MV-4-11 (cell line): ENCODE measurements at regions not wholly inside any gene's neighbourhood (a gene's known extent, or its start where the extent isn't known, plus 50 kb on each side); places are given as distances from the start of the nearest gene placed in this dataset.

Experiments
- DNase-seq: peaks from one replicate; lab custom pipeline; 2025; lab: John Stamatoyannopoulos, UW

DNA sequence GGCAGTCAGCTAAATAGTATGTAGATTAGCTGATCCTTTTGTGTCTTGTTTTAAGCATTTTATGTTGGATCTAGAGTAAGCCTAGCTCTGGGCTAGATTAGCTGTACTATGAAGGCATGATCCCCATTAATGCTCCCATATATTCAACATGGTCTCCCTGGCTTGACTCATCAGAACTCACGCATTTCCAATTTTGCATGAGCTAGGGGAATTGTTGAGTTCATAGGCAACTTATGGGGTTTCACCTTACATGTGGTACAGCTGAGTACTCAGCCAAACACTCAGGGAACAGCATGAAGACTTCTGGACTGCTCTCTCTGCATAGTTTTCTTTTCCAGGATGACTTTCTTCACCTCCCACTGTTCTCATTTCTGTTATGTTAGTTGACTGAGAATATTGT, 248.2 kb downstream of the TMX3 start:
- no peak for DNase-seq

DNA sequence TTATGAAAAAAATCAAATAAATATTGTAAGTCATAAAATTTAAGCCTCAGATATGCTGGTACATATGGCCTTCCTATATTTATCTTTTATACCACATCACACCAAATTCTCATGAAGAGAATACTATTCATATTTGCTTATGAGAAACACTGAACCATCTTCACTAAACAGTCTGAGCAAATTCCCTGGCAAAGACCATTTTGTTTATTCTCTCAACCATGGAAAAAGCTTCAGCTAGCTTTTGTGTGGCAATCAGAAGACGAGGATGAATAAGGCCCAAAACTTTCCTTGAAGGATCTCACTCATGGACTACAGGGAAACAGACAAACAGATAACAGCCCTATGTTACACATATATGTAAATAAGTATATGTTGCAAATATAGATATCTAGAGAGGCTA, 252.1 kb downstream of the TMX3 start:
- no peak for DNase-seq

DNA sequence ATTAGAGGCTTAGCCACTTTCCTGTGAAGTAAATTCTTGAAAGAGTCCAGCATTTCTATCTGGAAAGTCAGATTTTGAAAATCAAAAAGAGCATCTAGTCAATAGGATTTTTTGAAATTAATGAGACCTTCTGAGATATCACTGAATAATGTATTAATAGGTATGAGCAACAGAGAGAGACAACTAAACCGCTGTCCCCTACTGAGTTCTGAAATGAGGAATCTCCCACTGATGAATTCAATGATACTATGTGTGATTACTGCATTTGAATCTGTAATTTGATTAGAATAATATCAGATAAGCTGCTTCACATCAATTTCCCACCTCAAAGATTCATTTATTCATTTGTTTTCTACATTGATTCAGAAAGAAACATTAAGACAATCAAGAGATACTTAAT, 252.8 kb downstream of the TMX3 start:
- DNase-seq = no peak

DNA sequence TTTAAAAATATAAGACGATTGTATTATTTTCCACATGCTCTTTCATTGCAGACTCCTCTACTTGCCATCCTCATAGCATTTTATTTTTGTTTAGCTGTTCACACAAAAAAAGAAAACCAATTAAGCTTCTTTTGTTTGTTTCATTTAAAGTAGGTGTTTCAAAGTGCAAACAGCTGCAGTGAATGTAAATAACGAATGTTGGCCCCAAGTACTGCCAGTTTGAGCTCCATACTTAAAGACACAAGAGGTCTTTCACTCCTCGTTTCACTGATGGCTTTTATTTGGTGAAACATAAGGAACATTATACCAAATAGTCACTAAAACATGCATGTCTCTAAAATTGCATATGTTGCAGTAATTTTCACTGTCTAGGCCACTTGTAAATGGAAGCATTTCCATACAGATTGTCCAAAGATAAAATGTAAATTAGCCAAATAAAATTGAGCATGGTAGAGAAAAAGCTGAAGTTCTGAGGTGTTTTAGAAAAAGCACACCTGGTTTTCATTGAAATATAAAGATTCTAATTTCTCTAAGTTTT, 253.4 kb downstream of the TMX3 start:
- DNase-seq = no peak

DNA sequence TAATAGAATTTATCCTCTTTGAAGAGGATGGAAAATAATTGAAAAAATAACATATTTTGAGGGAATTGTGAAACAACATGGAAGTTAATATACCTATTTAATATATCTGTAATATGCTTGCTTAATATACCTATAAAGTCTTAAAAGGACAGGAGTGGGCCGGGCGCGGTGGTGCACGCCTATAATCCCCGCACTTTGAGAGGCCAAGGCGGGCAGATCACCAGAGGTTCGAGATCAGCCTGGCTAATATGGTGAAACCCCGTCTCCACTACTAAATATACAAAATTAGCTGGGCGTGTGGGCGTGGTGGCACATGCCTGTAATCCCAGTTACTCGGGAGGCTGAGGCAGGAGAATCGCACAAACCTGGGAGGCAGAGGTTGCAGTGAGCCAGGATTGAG, 254.9 kb downstream of the TMX3 start:
- DNase-seq = no peak

DNA sequence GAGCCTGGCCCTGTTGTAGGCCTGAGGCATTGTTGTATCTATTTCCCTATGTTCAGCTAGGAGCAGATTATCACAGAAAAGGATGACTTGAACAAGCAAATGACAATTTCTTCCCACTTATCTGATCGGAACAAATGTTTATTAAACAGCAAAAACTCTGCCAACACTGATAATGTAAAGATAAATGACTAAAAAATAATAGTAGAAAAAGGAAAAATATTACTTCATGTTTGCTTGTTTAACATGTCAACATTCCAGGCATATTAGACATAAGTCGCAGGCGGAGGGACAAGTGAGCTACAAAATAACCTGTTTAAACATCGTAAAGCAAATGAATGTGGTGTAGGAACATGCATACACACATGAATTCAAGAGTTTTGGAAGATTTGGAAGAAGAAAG, 257.9 kb downstream of the TMX3 start:
- no peak for DNase-seq

DNA sequence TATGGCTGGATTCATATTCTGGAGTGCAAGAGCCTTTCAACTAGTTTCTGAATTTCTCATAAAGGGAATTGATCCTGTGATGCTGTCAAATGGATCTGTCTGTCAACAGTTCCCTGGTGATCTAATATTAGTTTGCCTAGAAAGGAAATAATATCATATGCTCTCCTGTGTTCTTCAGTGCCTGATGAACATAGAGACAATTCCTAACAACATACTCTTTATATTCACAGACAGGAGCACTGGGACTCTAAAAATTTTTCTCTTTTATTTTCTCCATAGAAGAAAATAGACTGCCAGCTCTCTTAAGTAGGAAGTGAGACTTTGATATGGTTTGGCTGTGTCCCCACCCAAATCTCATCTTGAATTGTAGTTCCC, 259.7 kb downstream of the TMX3 start:
- no peak for DNase-seq

DNA sequence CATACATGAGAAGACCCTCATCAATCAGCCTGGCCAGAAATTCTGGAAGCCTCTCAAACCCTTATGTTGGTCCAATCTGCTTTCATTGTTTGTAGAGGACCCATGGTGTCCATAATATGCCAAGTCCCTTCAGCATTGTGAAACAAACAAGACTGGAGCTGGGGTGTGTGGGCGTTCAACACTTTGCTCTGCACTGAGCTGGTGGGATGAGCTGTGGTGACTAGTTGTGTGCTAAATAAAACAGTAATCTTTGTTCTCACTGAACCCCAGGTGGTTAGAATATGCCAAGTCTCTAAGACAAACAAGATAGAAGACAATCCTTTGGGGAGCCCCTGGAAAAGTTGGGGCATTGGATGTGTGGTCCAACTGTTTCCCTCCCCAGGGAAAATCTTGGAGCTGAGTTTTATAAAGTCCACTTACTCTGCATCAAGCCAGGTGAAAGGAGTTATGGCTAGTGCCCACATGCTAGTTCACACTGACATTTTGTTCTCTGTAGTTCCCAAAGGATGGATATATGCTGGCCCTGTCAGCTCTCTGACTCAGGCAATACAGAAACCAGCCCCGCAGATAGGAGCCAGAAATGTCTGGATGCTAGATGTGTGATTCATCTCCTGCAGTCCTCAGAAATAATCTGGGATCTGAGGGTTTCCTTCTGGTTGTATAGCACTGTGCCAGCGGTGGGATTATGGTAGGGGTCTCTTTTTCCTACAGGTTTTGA, 260.2 kb downstream of the TMX3 start:
- no peak for DNase-seq

DNA sequence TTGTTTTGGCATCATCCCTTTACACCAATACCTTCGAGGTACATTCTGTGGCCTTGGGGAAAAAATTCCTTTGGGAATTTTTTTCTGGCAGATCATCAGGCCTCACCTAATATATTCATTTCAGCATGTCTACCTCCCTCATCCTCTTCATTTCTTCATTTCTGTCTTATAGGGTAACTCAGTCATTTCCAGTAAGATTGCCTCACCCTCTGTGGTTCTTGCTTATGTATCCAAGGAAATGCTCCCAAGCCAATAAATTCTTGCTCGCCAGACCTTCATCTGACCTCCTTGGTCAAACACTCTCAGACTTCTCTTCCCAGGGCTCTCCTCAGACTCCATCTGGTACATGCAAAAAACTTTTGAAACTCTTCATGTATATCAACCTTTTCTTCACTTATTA, 265.6 kb downstream of the TMX3 start:
- no peak for DNase-seq

DNA sequence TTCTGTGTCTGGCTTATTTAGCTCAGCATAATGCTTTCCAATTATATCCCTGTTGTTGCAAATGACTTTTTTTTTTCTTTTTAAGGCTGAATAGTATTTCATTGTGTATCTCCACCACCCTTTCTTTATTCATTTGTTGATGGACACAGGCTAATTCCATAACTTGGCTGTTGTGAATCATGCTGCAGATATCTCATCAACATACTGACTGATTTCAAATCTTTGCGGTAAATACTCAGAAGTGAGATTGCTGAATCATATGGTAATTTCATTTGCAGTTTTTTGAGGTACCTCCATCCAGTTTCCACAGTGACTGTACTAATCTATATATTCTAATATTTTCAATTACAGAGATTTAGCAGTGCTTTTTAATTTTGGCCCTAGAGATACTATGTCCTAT, 266.2 kb downstream of the TMX3 start:
- peak; percentile 10 for DNase-seq

DNA sequence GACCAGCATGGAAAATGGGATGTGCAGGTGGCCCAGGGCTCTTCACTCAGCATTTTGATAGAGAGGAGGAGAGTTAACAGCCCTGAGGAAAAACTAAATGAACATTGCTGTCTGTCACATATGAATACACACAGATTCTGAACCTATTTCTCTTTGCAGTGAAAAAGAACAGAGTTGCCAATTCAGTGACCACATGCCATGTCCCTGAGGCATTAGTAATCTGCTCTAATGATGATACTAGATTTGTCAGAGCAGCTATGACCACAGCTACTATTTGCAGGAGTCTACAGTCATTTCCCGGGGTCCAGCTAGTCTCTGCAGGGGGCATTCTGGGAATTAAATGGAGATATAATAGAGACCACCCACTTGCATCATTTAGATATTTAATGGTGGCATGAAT, 267.6 kb downstream of the TMX3 start:
- no peak for DNase-seq

DNA sequence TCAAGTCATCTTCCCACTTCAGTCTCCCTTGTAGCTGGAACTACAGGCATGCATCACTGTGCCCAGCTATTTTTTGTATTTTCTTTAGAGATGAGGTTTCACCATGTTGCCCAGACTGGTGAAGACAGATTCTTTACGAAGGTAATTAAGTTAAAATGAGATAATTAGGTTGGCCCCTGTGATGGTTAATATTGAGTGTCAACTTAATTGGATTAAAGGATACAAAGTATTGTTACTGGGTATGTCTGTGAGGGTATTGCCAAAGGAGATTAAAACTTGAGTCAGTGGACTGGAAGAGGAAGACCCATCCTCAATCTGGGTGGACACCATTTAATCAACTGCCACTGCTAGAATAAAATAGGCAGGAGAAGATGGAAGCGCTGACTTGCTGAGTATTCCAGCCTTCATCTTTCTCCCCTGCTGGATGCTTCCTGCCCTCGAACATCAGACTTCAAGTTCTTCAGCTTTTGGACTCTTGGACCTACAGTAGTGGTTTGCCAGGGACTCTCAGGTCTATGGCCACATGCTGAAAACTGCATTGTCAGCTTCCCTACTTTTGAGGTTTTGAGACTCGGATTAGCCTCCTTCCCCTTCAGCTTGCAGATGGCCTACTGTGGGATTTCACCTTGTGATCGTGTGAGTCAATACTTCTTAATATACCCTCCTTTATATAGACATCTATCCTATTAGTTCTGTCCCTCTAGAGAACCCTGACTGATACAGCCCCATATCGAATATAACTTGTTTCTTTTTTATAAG, 269.1 kb downstream of the TMX3 start:
- peak; percentile 76 for DNase-seq

DNA sequence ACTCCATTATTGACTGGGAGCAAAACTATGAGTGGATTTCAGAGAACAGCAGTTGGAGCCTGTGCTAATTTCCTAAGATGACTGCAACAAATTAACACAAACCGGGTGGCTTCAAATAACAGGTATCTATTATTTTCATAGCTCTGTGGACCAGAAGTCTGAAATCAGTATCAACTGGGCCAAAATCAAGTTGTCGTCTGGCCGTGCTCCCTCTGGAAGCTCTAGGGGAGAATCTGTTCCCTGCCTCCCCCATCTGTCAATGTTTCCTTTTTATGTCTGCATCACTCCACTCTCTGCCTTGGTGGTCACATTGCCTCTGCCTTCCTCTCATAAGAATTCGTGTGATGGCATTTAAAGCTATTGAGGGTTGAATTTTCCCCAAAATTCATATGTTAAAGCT, 269.8 kb downstream of the TMX3 start:
- DNase-seq = no peak

DNA sequence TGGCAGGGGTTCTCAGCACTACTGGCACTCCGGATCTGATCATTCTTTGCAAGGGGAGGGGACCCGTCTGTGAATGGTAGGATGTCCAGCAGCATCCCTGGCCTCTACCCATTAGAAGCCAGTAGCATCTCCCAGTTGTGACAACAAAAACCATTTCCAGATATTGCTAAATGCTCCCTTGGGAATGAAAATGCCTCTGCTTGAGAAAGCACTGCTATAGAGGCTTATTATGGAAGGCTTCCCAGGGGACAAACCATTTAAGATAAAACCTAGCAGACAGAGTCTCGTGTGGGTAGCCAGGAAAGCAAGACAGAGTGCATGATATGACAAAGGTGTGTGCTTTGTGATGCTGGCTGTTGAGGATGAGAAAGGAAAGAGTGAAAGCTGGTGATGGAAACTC, 273.7 kb downstream of the TMX3 start:
- DNase-seq = no peak

DNA sequence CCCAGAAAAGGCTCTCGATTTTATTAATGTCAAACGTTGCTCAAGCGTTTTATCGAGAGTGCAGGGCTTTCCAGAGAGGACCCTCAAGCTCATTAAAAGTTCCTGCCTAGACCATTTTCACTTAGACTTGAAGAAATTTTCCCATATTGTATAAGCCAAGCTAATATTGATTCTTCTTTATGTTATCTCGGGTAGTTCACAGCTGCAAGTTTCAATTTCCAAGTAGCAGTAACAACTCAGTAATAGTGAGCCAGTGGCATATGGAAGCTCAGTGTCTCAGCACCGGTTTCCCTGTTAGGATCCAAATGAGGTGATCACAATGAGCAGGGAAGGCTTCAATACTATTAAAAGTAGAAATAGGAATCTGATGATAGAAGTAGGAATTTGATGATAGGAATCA, 274.5 kb downstream of the TMX3 start:
- DNase-seq = no peak

DNA sequence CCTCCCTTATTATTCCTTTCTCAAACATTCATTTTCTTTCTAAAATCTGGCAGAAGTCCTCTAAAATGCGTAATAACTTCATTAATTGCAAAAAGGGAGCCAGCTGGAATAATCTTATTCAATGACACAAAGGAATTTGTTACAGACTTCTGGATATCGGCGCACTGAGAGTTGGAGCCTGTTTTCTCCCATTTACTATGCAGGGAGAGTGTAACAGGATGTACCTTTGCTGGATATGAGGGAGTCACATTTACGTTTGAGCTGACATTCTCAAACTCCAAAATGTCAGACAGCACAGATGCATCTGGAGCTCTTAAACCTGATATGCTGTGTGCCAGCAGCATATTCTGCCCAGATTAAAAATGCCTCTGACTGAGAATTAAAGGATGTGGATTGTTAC, 275.3 kb downstream of the TMX3 start:
- no peak for DNase-seq

DNA sequence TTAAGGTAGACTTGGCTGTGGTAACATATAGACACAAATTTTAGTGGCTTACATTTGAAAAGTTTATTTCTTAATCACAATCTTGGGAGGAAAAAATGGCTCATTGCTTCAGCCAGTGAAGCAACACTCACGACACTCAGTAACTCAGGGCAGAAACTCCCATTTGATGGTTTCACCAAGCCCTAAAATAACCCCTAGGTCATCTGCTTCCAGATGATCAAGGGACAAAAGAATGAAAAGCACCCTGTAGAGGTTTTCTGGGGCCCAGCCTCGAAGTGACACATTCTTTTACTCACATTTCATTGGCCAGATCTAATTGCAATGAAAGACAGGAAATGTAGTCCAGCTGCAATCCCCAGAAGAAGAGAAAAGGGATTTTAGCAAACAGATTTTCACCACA, 275.9 kb downstream of the TMX3 start:
- peak; percentile 96 for DNase-seq

DNA sequence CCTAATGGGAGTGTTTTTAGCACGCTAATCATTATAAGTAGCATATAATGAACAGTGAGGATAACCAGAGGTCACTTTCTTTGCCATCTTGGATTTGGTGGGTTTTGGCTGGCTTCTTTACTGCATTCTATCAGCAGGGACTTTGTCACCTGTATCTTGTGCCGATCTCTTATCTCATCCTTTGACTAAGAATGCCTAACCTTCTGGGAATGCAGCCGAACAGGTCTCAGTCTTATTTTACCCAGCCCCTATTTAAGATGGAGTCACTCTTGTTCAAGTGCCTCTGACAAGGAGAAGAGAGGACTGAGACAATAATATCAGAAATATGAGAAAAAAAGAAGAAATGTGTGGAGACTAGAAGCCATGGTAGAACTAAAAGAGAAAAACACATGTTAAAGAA, 276.4 kb downstream of the TMX3 start:
- no peak for DNase-seq

DNA sequence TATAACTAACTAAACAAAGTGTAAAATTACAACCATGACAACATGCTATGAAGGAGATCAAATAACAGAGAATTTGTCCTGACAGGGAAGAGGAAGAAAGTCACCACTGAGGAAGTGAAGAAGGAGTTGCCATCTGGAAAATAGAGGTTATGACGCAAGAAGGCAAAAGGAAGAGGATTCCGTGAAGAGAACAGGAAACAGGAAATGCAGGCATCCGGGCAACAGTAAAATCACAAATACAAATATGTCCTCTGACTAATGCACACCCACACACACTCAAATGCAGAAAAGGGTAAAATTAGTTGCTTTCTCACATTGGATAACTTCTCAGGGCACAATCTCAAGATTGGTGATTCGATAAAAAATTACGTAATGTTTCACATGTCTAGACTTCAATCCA, 278.4 kb downstream of the TMX3 start:
- DNase-seq = peak; percentile 92

DNA sequence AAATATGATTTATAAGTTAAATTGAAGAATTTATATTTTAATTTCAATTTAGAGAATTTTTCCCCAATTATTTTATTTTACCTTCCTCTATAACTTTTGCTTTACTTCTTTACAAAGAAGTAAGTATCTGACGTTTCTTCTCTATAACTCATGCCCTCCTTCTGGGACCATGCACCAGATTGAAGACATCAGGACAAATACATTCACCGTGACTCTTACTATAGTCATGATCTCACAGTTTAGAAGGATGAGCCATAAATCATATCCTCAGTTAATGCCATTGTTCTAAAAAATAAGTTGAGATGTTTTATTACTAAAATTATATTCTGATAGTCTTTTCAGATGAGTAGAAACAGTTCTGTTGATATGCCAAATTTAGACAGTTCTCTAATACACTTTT, 279.3 kb downstream of the TMX3 start:
- no peak for DNase-seq

DNA sequence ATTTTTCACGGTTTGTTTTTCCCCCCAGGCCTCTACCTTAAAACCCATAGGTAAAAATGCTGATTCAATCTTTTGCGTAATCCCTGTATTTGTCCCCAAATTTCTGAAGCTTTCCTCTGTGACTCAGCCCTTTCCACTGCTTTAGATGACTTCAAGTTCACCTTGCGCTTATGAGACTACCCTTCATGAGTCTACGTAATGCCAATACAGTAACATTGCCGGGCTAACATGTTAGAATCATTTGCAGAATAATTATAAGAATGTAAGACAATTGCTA, 283.0 kb downstream of the TMX3 start:
- DNase-seq = no peak

DNA sequence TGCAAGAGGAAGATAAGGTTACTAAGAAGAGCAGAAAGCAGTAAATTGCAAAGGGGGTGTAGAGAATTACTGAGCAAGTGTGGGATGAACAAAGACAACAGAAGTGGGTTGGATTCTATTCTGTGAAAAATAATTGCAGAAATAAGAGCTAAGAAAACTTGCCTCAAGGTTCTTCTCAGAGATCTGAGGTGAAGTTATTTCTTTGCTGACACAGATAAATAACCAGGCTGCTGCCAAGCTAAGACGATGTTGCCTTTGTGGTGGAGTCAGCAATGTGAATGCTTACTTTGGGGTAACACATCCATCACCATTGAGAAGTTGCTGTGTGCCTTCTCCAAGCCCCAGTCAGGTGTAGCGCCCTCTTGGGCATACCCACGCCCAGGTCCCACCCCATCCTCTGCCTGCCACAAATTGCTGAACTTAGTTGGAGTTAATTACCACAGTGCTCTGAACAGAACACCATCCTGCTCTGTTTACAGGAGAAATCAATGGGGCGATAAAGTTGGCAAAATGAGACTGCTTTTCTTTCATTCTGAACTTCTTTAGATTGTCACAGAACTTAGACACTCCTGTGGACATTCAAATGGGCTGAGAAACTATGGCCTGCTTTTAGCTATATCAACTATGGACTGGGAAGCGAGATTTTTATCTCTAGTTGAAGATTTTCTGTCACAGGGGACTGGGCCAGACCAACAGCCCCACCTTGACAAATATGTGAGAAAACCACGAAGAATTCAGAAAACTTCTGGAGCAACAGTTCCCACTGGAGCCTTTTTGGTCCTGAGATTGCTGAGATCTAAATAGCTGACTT, 283.6 kb downstream of the TMX3 start:
- DNase-seq = no peak

DNA sequence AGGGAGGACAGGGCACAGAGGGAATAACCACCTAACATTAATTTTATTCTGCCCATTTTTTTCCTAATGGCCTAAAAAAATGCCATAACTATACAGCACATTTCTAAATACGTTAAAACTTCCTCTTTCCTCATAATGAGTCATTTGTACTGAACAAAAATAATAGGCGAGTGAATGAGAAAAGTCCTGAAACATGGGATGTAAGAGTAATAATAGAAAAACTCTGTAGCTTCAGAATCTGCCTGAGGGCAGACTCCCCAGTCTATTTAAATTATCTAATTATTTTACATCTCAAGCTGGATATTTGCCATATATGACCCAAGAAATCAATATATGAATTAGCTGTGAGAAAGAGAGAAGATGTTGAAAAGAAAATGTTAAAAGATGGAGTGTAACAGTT, 285.1 kb downstream of the TMX3 start:
- peak; percentile 62 for DNase-seq
